Pancreas (tissue), 10 donors: ENCODE measurements at regions not wholly inside any gene's neighbourhood (a gene's known extent, or its start where the extent isn't known, plus 50 kb on each side); places are given as distances from the start of the nearest gene placed in this dataset.

Experiments
- ATAC-seq, 4 donors: fragments of 200-7000 bp; cut with Tn5 transposase; one replicate each; pipeline versions ENCODE4 v1.8.0 to v1.9.1; 2020; ENCODE audit warnings: mild to moderate bottlenecking in 4 of 4, moderate library complexity in 4 of 4
- DNase-seq, 6 donors: peaks; one replicate each; pipeline ENCODE4 v3.0.0-alpha.2; 2020
- FAIRE-seq: peaks from 2 replicates; lab custom pipeline; 2012; peaks lifted over from hg19 to GRCh38; lab: Jason Lieb, UNC
- H3K27ac ChIP-seq, 4 donors: fragments of 200-600 bp; sonication (generic); 1 replicate in 3 of 4; 2 replicates in 1 of 4; pipeline versions ENCODE4 v1.5.0 to v1.8.0; 2020
- H3K27me3 ChIP-seq, 4 donors: fragments of 200-600 bp; one replicate each; pipeline ENCODE4 v1.8.0; 2021
- H3K36me3 ChIP-seq, 3 donors: fragments of 200-600 bp; sonication (generic) in 1 of 3; one replicate each; pipeline versions ENCODE4 v1.5.0 to v1.8.0; 2020 to 2021
- H3K4me1 ChIP-seq, 3 donors: fragments of 200-600 bp; one replicate each; pipeline ENCODE4 v1.8.0; 2021
- H3K4me3 ChIP-seq, 4 donors: fragments of 200-600 bp; sonication (generic) in 2 of 4; one replicate each; pipeline versions ENCODE4 v1.5.0 to v1.8.0; 2020 to 2021
- H3K9me3 ChIP-seq, 4 donors: fragments of 200-600 bp; one replicate each; pipeline ENCODE4 v1.8.0; 2021
- whole genome bisulfite sequencing, 2 donors: extraction: QIAGEN DNeasy Blood & Tissue Kit; methylation state at CpG; one replicate each; pipeline ENCODE4 v1.1.7; 2013; 5-methylcytosine and 5-hydroxymethylcytosine counted together
- intact Hi-C, 3 donors: fragments of 100-400 bp; cut with DNase I; formaldehyde crosslinking; loops; one replicate each; pipeline versions ENCODE4 v1.11.1 to v1.14.2; 2022
- TF ChIP-seq, protein P1 (sequence below), 4 donors: fragments of 200-600 bp; sonication (generic) in 3 of 4; IDR thresholded peaks; one replicate each; pipeline versions ENCODE4 v1.5.0 to v1.8.0; 2021; ENCODE audit warnings: antibody characterized with exemption in 4 of 4
- donor health status: healthy with polysubstance abuse.
- donor health status: DM: no; HTN: no; CAD: no; lungs with moderate emphysema.
- donor health status: DM: no; HTN: no; CAD: no.
- donor health status: control.
- donor health status: control.
- donor health status: Bipolar disorder and iron deficiency.
- donor health status: DM: yes; HTN: yes; CAD: no.
- donor health status: DM: no; HTN: no; CAD: no.
- donor health status: DM: no; HTN: no; CAD: no.
- donor health status: DM: yes; HTN: yes; CAD: no.

DNA sequence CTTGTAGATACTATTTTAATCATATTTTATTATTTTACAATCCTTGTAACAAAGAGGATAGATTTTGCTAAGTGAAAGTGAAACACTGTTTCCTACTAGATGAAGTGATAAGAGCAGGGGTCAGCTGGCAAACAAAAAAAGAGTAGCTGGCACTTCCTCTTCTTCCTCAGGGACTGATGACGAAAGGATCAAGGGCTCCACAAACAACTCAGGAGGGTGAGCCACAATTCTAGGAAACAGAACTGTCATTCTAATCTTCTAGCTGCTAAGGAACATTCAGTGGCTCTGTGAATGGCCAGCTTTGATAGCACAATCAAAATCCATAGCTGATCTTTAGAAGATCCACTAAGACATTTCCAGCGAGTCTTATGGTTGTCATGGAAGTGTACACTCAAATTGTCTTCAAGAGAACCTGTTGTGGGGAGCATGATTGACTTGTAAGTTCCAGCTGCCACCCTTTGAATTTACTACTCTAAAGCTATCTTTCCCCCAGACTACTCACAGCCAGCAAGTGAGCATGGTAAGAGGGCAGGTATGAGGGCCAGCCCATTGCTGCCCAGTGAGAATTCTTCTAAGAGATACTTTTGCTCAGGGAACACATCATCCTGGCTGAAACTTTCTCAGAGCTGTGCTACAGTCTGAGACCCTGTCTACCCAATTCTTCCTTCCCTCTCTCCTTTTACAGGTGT is 275.7 kb upstream of the RASGEF1B start:
- intact Hi-C loops = no loop called here
- no peaks in the 10 kb centered on the region for H3K9me3 ChIP-seq
- no peak overlapping the region for H3K4me3 ChIP-seq
- H3K36me3 ChIP-seq = no peaks in the 10 kb centered on the region
- WGBS, 2 donors = 53 to 68% methylated on average over 2 of the region's 2 CpGs
- TF ChIP-seq, protein P1, sequence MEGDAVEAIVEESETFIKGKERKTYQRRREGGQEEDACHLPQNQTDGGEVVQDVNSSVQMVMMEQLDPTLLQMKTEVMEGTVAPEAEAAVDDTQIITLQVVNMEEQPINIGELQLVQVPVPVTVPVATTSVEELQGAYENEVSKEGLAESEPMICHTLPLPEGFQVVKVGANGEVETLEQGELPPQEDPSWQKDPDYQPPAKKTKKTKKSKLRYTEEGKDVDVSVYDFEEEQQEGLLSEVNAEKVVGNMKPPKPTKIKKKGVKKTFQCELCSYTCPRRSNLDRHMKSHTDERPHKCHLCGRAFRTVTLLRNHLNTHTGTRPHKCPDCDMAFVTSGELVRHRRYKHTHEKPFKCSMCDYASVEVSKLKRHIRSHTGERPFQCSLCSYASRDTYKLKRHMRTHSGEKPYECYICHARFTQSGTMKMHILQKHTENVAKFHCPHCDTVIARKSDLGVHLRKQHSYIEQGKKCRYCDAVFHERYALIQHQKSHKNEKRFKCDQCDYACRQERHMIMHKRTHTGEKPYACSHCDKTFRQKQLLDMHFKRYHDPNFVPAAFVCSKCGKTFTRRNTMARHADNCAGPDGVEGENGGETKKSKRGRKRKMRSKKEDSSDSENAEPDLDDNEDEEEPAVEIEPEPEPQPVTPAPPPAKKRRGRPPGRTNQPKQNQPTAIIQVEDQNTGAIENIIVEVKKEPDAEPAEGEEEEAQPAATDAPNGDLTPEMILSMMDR (IDR thresholded peaks at IDR 0.05) = no peak
- peak in 2 of 4 donors; percentile 78 to 87 for ATAC-seq
- no peak overlapping the region for H3K27ac ChIP-seq
- FAIRE-seq = no peak
- H3K27me3 ChIP-seq = no peaks in the 10 kb centered on the region
- H3K4me1 ChIP-seq = no peaks in the 10 kb centered on the region
- DNase-seq = no peak

DNA sequence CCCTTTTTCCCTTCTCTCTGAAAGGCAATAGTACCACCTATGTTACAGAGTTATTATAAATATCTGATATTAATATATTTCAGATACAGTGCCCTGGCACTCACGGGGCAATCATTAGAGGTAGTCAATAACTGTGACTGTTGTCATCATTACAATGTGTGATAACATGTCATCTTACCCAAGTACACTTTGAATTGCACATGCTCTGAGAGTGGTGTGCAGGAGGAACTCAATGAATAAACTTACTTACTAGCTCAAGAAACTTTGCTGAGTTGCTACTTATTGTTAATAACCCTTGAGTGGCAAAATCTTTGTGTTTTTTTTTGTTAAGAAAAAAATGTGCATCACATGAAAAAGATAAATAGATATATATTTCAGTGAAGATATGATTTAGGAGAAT is 275.1 kb upstream of the RASGEF1B start:
- H3K27me3 ChIP-seq = no peaks in the 10 kb centered on the region
- H3K4me1 ChIP-seq = no peaks in the 10 kb centered on the region
- TF ChIP-seq, protein P1 (IDR thresholded peaks at IDR 0.05) = no peak
- no peaks in the 10 kb centered on the region for H3K9me3 ChIP-seq
- DNase-seq (no peak), FAIRE-seq (no peak), ATAC-seq (no peak)
- H3K4me3 ChIP-seq = no peak overlapping the region
- H3K27ac ChIP-seq = no peak overlapping the region
- intact Hi-C loops = no loop called here
- H3K36me3 ChIP-seq = no peaks in the 10 kb centered on the region
- 49 to 58% methylated on average over 1 of the region's 1 CpG for WGBS, 2 donors

DNA sequence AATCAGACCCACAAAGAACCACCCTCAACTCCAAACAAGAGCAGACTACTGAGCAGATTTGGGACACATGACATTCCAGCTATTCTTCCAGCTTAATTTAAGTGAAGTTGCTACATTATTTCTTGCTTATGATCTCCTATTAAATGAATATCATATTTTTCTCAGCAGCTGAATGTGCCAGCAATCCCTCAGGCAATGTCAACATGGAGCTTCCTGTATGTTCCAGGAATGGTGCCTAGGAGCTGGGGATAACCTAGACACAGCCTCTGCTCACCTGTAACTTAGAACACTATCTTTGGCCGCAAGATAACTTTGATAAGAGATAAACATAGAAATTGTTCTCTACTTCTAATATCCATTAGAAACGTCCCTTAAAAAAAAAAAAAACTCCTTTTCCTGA is 274.4 kb upstream of the RASGEF1B start:
- no peak for DNase-seq
- WGBS, 2 donors = 31 to 39% methylated on average over 2 of the region's 2 CpGs
- intact Hi-C loops = no loop called here
- no peak overlapping the region for H3K27ac ChIP-seq
- H3K9me3 ChIP-seq = no peaks in the 10 kb centered on the region
- H3K36me3 ChIP-seq = no peaks in the 10 kb centered on the region
- no peaks in the 10 kb centered on the region for H3K4me1 ChIP-seq
- no peaks in the 10 kb centered on the region for H3K27me3 ChIP-seq
- ATAC-seq = peak in 1 of 4 donors; percentile 41
- TF ChIP-seq, protein P1 (IDR thresholded peaks at IDR 0.05) = no peak
- no peak overlapping the region for H3K4me3 ChIP-seq
- no peak for FAIRE-seq

DNA sequence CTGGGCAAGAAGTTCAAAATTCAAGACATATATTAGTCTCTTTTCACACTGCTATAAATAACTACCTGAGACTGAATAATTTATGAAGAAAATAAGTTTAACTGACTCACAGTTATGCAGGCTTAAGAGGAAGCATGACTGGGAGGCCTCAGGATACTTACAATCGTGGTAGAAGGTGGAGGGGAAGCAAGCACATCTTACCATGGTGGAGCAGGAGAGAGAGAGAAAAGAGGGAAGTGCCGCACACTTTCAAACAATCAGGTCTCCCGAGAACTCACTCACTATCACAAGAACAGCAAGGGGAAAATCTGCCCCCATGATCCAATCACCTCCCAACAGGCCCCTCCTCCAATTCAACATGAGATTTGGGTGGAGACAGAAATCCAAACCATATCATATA is 273.3 kb upstream of the RASGEF1B start:
- no peaks in the 10 kb centered on the region for H3K9me3 ChIP-seq
- DNase-seq (no peak), FAIRE-seq (no peak), ATAC-seq (no peak)
- H3K36me3 ChIP-seq = no peaks in the 10 kb centered on the region
- H3K27me3 ChIP-seq = no peaks in the 10 kb centered on the region
- no peak overlapping the region for H3K4me3 ChIP-seq
- TF ChIP-seq, protein P1 (IDR thresholded peaks at IDR 0.05) = no peak
- WGBS, 2 donors = 50 to 57% methylated on average over 3 of the region's 3 CpGs
- intact Hi-C loops = no loop called here
- H3K27ac ChIP-seq = no peak overlapping the region
- H3K4me1 ChIP-seq = no peaks in the 10 kb centered on the region

DNA sequence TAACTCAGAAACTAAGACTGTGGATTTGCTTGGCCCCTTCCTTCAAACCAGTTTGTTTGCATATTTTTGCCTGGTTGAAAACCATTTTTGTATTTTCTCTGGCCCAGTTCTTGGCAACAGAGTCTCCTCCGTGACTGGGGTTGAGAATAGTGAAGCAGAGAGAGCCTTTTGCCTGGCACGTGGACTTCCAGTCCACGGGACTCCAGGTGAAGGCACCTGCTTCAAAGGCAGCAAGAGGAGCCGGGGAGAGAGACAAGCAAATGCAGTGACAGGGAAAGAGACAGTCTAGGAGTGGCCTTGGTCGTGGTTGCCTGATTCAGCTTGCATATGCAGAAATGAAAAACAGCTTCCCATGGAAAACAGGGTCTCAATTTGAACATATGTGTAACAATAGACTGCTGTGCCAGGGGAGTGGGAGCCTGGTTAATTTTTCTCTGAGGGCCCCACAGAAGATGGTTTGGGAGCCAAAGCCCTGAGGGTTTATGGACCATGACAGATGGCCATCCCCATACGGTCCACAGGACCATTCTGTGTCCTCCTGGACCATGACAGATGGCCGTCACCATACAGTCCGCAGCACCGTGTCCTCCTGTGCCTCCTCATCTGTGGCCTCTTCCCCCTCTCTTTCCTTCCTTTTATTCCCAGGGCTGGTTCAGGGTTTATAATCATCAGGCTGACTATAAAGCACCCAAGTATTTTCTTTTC is 272.2 kb upstream of the RASGEF1B start:
- DNase-seq (no peak), FAIRE-seq (no peak), ATAC-seq (no peak)
- no peak overlapping the region for H3K27ac ChIP-seq
- H3K4me3 ChIP-seq = no peak overlapping the region
- no peaks in the 10 kb centered on the region for H3K4me1 ChIP-seq
- WGBS, 2 donors = 81 to 90% methylated on average over 9 of the region's 9 CpGs
- H3K36me3 ChIP-seq = no peaks in the 10 kb centered on the region
- no peaks in the 10 kb centered on the region for H3K27me3 ChIP-seq
- TF ChIP-seq, protein P1 (IDR thresholded peaks at IDR 0.05) = no peak
- no peaks in the 10 kb centered on the region for H3K9me3 ChIP-seq
- intact Hi-C loops = no loop called here
